Testis (tissue), 2 donors: ENCODE measurements at regions not wholly inside any gene's neighbourhood (a gene's known extent, or its start where the extent isn't known, plus 50 kb on each side); places are given as distances from the start of the nearest gene placed in this dataset.

ENCODE experiments used
- POLR2A ChIP-seq: fragments of 450-650 bp; IDR thresholded peaks from one replicate; pipeline ENCODE4 v1.6.1; 2017; ENCODE audit warnings: antibody characterized with exemption, mild to moderate bottlenecking, moderate library complexity
- TF ChIP-seq, protein P1 (sequence below), 3 experiments: fragments of 450-650 bp in 2 of 3; fragments of 200-600 bp in 1 of 3; sonication (generic) in 1 of 3; IDR thresholded peaks; one replicate each; pipeline ENCODE4 v1.5.1; 2016 to 2019; ENCODE audit warnings: antibody characterized with exemption in 3 of 3, mild to moderate bottlenecking in 2 of 3, moderate library complexity in 1 of 3

DNA sequence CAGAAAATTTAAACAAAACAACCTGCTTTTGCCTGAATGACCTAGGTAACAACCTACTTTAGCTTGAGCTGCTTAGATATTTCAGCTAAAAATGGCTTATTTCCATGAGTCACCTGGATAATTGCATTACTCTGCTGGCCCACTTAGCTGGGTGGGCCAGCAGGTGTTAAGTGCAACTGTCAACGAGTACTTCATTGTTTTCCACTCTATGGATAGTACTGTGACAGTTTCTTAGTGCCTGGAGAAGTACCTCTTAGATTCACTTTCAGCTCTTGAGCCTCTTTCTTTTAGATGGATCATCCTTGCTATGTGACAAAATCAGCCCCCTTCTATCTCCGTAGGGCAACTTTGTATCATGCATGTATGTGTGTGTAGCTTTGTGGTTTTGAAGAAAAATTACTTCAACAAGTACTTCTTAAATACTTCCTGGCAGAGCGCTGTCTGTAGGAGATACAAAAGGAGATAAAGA is 368.2 kb upstream of the ATP2B1 start:
- TF ChIP-seq, protein P1, sequence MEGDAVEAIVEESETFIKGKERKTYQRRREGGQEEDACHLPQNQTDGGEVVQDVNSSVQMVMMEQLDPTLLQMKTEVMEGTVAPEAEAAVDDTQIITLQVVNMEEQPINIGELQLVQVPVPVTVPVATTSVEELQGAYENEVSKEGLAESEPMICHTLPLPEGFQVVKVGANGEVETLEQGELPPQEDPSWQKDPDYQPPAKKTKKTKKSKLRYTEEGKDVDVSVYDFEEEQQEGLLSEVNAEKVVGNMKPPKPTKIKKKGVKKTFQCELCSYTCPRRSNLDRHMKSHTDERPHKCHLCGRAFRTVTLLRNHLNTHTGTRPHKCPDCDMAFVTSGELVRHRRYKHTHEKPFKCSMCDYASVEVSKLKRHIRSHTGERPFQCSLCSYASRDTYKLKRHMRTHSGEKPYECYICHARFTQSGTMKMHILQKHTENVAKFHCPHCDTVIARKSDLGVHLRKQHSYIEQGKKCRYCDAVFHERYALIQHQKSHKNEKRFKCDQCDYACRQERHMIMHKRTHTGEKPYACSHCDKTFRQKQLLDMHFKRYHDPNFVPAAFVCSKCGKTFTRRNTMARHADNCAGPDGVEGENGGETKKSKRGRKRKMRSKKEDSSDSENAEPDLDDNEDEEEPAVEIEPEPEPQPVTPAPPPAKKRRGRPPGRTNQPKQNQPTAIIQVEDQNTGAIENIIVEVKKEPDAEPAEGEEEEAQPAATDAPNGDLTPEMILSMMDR (IDR thresholded peaks at IDR 0.05): no peak
- no peak for TF ChIP-seq POLR2A
